VCaP (cell line): ENCODE measurements at regions not wholly inside any gene's neighbourhood (a gene's known extent, or its start where the extent isn't known, plus 50 kb on each side); places are given as distances from the start of the nearest gene placed in this dataset.

ENCODE experiments used
- H3K27ac ChIP-seq: fragments of 450-650 bp; 2 replicates; pipeline ENCODE4 v1.5.1; 2017
- CTCF ChIP-seq: fragments of 450-650 bp; conservative IDR thresholded peaks from 2 replicates; pipeline ENCODE4 v1.5.1; 2017; ENCODE audit warnings: mild to moderate bottlenecking, moderate library complexity

GRCh38 chr2:173523497-173523896, 168.8 kb downstream of the CDCA7 start:
- no peak for TF ChIP-seq CTCF
- no peak overlapping the region for H3K27ac ChIP-seq

- TF ChIP-seq CTCF: no peak
- no peak overlapping the region for H3K27ac ChIP-seq
Measured at GRCh38 chr2:173524256-173524955, 169.7 kb downstream of the CDCA7 start.

DNA sequence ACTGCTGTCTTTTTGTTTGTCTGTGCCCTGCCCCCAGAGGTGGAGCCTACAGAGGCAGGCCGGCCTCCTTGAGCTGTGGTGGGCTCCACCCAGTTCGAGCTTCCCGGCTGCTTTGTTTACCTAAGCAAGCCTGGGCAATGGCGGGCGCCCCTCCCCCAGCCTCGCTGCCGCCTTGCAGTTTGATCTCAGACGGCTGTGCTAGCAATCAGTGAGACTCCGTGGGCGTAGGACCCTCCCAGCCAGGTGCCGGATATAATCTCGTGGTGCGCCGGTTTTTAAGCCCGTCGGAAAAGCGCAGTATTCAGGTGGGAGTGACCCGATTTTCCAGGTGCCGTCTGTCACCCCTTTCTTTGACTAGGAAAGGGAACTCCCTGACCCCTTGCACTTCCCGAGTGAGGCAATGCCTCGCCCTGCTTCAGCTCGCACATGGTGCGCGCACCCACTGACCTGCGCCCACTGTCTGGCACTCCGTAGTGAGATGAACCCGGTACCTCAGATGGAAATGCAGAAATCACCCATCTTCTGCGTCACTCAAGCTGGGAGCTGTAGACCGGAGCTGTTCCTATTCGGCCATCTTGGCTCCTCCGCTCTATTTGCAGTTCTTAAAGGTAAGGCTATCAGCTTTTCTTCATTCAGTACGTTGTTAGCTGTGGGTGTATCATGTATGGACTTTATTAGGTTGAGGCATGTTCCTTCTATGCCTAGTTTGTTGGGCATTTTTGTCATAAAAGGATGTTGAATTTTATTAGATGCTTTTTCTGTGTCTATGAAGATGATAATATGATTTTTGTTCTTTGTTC, 178.3 kb downstream of the CDCA7 start:
- peak overlapping the region; percentile 48; the same call in 1 of the 2 replicates for H3K27ac ChIP-seq

DNA sequence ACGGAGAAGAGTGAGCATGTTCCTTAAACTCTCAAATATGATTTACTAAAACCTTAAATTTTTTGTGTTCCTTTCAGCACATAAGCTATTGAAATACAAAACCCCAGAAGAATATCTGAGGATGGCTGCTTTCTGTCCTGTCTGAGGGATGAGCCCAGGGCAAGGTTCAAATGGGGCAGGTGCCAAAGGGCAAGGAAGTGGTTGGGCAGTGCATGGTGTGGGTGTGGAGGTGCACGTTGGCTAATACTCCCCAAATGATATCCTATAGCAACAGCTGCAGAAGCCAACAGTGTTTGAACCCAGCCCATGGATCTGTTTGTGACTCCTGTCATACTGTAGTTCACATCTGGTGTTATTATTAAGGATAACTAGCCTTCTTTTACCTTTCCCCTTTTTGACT, 183.0 kb downstream of the CDCA7 start:
- no peak for TF ChIP-seq CTCF
- H3K27ac ChIP-seq: no peak overlapping the region

DNA sequence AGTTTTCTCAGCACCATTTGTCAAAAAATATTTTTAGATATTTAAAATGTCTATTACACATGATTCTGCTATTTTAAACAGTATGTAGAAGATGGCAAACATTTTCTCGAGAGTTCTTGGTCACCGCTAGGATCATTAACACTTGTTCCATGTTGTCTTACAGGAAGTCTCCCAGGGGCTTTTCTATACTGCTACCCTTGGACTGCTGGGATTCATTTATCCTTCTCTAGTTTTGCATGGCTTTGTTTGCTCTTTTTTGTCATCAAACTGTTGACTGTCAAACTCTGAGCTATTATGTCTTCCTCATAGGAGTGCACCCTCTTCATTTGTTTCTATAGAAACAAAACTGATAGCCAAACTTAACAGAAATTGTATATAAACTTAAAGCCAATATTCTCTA, 184.9 kb downstream of the CDCA7 start:
- no peak for TF ChIP-seq CTCF
- no peak overlapping the region for H3K27ac ChIP-seq

GRCh38 chr2:173544641-173545363, 190.1 kb downstream of the CDCA7 start:
- TF ChIP-seq CTCF: no peak
- no peak overlapping the region for H3K27ac ChIP-seq

GRCh38 chr2:173545364-173545763, 190.7 kb downstream of the CDCA7 start:
- no peak for TF ChIP-seq CTCF
- no peak overlapping the region for H3K27ac ChIP-seq
